ENCODE measurements at regions not wholly inside any gene's neighbourhood (a gene's known extent, or its start where the extent isn't known, plus 50 kb on each side); places are given as distances from the start of the nearest gene placed in this dataset.

- no peak for TF ChIP-seq CTCF (IDR thresholded peaks at IDR 0.05; ENCODE audit: insufficient read depth, low read length)
- no peak for TF ChIP-seq SPI1 (IDR thresholded peaks at IDR 0.05; ENCODE audit: borderline replicate concordance, low read depth)
- no peak for TF ChIP-seq POLR2AphosphoS5 (IDR thresholded peaks at IDR 0.05; ENCODE audit: low read depth)
- TF ChIP-seq GABPA (IDR thresholded peaks at IDR 0.05; ENCODE audit: low read depth), result no peak
- TF ChIP-seq REST (IDR thresholded peaks at IDR 0.05; ENCODE audit: insufficient replicate concordance, low read depth), result no peak
Observed at GRCh38 chr5:153402550-153402949, 87.9 kb upstream of the GRIA1 start.
